IPS-18c (cell line): ENCODE measurements at regions not wholly inside any gene's neighbourhood (a gene's known extent, or its start where the extent isn't known, plus 50 kb on each side); places are given as distances from the start of the nearest gene placed in this dataset.

ENCODE experiments used
- H3K4me3 ChIP-seq: 2 replicates; pipeline ENCODE4 v1.7.0; 2013; ENCODE audit warnings: low read depth, mild to moderate bottlenecking, low read length, moderate library complexity; ENCODE audit not compliant: insufficient read depth
- H3K9me3 ChIP-seq: one replicate; pipeline ENCODE4 v1.6.1; 2013; ENCODE audit warnings: mild to moderate bottlenecking, low read length, moderate library complexity; ENCODE audit not compliant: control insufficient read depth, insufficient read depth

DNA sequence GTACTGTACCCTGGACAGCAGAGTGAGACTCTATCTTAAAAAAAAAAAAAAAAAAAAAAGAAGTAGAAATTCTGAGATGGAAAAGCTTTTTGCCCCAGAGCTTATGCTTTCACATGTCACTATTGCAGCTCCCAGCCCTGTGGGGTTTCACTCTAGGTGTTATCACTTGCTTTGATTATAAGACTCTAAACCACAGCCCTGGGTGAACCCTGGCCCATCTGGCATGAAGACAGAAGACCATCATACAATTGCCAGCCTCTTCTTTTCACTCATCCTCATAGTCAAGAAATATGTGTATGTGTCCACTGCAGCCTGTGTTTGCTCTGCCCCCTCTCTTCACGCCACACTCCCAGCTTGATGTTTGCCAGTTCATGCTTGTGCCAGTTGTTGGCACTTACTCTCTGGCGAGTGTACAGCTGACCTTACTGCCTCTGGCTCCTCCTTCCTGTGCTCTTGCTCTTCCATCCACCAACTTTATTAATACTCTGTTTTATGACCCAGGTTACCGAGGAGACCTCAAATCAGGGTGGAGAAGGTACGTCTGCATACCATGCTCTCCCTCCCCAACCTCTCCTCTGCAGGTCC lies 136.7 kb upstream of the NCK2 start:
- no peak overlapping the region for H3K4me3 ChIP-seq
- H3K9me3 ChIP-seq, result no peaks in the 10 kb centered on the region

DNA sequence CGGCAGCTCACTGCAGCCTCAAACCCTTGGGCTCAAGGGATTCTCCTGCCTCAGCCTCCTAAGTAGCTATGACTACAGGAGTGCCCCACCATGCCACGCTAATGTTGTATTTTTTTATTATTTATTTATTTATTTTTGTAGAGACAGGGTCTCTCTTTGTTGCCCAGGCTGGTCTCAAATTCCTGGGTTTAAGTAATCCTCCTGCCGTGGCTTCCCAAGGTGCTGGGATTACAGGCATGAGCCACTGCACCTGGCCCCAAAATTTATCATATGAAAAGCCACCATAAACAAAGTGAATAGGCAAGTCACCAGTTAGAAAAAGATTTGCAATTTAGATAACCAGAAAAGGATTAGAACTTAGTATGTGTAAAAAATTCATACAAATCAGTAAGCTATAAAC lies 138.6 kb upstream of the NCK2 start:
- Histone ChIP-seq H3K9me3 (no peaks in the 10 kb centered on the region), H3K4me3 (no peak overlapping the region)

DNA sequence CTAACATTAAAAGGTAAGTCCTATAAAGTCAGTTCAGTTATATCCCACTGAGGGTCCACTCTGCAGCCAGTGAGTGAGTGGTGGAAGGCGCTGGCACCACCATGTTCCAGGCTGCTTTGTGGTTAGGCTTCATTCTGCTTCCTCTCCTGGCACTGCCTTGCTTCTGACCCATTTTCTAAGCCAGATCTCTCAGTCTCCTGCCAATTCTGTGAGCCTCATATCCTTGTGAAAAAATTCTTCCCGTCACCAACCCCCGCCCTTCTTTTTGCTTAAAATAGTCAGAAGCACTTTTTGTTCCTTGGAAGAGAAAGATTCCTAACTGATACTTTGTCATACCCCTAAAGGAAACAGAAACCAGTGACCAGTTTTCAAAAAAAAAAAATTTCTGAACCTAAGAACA lies 139.8 kb upstream of the NCK2 start:
- H3K4me3 ChIP-seq, result no peak overlapping the region
- no peaks in the 10 kb centered on the region for H3K9me3 ChIP-seq

DNA sequence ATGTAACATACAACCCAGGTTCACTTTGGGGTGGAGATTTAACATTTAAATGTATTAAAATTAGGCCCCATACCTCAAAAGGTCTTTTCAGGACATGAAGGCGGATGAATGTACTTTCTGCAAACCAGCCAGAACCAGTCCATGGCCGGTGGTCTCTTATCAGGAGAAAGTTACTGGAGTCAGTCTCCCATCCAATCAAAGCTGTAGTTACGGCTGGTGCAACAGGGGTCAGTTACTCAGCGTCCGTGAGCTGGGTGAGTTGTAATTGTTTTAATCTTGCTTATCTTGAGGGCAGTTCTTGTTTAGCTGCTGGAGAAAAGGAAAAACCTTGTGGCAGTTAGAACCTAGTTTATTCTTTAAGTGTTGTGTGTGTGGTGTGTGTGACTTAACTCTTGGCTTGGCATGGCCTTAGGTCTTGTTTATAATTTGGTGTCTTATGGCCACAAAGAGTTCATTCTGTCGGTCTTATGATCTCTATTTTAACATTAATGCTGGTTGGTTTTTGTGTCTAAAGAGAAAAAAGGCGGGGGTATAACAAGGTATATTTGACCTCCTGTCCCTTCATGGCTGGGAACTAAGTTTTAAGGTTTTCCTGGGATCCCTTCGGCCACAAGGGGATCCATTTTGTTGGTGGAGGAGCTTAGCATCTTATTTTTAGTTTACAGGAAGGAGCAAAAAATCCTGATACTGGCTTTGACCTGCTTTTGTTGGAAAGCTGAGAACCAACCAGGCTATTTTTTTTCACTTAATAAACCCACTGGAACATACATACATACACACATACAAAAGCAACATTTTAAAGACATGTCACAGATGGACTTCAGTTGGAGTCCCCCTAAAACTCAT lies 143.5 kb upstream of the NCK2 start:
- no peak overlapping the region for H3K4me3 ChIP-seq
- no peaks in the 10 kb centered on the region for H3K9me3 ChIP-seq

DNA sequence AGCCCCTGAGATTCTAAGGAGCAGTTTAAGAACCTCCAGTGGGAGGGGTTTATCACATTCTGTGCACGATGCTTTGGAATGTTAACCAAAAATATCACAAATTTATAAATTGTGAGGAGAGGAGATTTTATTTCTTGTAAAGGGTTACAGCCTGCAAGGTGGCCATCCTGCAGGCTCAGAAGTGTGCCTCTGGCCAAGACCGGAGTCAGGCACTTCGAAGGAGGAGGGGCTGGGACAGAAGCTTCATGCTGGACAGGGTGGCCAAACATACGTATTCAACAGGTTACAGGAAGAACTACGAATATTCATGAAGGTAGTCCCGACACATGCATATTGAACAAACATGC lies 144.1 kb upstream of the NCK2 start:
- H3K9me3 ChIP-seq, result no peaks in the 10 kb centered on the region

DNA sequence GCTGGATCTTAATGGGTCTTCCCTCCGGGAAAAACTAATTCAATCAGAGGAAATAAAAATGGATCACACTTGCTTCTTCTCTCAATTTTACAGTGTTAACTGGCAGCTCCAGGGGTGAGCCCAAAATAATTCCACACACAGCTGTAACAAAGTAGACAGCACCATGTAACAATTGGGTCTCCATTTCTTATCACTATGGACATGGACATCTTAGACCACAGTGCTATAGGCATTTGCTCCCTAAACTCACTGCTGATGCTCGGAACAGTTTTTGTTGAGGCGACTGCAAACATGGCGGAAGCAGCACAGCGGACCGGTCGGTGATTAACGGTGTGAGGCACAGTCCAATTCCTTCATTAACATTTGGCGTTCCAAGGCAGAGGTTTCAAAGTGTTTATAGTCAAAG lies 144.7 kb upstream of the NCK2 start:
- Histone ChIP-seq H3K4me3 (no peak overlapping the region), H3K9me3 (no peaks in the 10 kb centered on the region)

More for the DNA sequence above, 144.1 kb upstream of the NCK2 start:
- H3K4me3 ChIP-seq, result no peak overlapping the region

DNA sequence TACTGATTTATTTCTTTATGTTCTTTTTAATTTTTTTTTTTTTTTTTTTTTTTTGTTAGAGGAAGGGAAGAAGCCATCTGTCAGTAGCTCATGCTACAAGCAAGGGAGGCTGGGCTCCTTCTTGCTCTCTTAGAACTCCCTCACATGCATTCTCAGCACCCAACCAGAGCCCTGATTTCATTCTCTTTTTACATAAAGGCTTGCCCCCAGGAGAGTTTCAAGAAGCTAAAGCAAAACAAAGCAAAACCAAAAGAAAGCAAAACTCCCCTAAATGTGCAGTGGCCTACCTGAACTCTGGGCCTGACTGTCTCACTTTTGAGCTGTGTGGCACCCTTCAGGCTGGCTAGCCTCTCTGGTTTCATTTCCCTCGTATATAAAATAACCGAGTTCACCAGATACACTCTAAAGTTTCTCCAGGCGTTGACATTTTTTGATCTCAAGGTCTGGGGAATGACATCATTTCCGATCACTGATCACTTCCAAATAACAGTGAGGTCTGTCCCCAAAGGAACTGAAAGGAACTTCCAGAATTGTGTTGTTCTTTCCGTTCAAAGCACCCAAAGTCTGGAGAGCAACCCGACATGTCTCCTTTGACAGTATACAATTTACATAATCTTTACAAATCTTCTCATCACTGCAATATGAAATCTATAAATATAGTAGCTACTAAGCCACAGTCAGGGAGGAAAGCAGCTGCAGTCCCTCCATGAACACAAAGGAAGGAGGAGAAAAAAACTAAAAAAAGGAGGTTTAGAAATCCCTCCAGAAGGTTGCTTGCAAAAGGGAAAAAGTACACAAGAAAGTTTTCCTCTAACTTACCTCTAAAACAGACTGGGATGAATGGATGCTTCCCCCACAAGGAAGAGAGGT lies 145.6 kb upstream of the NCK2 start:
- Histone ChIP-seq H3K9me3 (no peaks in the 10 kb centered on the region), H3K4me3 (no peak overlapping the region)

DNA sequence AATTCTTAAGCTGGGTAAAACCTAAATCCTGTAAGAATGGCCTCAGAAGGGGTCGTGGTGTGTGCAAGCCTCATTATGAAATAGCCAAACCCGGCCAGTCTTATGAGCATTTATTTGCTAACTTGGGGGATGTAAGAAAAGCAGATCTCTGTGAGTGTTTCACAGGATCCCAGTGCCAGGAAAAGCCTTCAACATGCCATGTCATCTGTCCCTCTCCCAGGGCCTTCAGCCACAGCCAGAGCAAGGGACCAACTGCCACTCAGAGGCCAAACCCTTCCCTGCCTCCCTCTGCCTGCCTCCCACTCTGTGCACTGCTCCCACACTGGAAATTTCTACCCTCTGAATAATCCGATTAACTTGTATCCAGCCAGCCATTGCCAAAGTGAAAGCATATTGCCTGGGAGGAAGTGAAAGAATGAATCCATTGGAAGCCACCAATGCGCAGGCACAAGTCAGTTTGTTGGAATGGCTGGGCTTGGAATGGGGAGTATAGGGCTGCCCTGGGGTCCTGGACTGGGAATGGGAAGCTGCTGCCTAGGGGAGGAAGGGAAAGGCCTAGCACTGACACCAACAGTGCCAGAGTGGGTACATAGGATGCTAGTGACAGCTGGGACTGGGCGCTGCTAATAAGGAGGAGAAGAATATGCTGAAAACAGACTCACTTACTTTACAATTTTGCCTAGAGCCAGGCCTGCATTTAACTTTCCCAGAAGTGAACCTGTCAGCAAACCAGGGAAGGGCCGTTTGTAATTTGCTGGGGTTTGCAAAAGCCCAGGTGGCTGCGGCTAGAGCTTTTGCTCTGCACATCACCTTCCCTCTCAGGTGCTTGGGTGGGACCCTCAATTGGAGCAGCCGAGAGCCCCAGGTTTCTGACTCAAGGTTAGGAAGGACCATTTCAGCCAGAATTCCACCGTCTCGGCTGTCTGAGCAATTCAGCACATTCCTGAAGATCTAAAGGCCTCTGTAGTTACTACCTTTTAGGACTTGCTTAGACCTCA lies 146.6 kb upstream of the NCK2 start:
- no peak overlapping the region for H3K4me3 ChIP-seq

DNA sequence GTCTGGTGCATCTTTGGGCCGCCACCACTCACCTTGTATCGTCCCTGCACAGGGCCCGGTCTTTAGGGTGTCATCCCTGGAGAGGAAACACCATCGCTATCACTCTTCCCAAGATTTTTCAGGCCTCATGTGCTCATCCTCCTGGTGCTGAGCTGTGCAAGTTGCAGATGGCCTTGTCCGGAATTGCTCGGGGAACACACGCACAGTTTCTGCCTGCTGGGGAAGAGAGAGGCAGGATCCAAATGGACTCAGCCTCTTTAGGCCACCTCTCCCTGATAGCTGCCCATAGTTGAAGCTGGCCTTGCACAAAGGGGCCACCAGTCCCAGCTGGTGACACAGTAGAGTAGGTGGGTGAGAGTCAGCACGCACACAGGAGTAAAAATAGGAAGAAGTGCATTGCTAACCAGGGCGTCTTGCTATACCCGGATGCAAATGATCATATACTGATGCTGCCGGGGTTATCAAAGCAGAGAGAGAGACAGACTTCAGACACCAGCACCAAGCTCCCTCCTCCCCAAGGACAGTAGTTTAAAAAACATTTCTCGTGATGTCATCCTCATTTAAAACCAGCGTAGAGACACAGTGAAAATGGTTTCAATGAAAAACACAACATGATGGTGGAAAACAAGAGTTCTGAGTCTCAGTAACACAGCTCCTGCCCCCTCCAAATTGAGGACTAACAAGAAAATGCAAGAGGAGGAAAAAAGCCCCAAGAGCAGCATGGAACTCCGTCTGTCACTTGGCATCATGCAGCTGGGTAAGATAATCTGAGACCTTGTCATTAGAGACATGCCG lies 147.5 kb upstream of the NCK2 start:
- no peaks in the 10 kb centered on the region for H3K9me3 ChIP-seq
- H3K4me3 ChIP-seq, result no peak overlapping the region

More for the DNA sequence above, 146.6 kb upstream of the NCK2 start:
- no peaks in the 10 kb centered on the region for H3K9me3 ChIP-seq

DNA sequence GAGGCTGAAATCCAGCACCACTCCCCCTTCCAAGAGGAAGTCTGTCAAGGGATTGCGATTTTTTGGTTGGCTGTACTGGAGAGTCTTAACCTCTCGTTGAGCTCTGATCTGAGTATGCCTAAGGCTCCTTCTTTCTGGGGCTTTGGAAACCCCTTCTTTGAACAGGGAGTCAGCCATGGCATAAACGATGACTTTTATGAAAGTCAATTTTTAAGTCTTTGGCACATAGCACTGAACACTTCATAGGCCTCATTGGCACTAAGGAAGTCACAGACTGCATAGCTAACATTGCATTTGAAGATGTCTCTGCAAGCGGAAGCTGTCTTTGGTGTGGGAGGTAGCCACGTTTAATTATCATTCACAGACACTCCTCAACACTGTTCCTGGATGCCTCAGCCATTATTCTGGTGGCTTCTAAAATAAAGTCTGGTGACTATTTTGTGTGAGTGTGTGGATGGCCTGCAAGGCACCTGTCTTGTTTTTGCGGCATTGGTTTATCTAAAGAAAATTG lies 148.2 kb upstream of the NCK2 start:
- no peak overlapping the region for H3K4me3 ChIP-seq
- H3K9me3 ChIP-seq, result no peaks in the 10 kb centered on the region

DNA sequence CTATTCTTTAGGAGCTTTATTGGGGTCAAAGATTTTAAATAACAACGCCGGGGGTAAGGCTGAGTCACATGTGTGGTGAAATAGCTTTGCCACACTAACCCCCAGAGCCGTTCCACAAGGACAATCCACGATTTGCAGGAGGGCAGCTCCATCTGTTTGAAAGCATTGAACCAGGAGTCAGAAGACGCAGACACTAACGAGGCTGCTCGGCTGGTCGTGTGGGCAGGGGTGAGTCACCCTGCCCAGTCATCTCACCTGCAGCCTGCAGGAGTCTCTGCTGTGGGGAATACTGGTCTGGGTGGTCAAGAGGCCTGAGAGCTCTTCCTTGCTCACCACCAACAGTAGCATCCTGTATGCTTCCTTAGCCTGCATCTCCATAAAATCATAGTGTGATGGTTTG lies 149.2 kb upstream of the NCK2 start:
- Histone ChIP-seq H3K9me3 (no peaks in the 10 kb centered on the region), H3K4me3 (no peak overlapping the region)

DNA sequence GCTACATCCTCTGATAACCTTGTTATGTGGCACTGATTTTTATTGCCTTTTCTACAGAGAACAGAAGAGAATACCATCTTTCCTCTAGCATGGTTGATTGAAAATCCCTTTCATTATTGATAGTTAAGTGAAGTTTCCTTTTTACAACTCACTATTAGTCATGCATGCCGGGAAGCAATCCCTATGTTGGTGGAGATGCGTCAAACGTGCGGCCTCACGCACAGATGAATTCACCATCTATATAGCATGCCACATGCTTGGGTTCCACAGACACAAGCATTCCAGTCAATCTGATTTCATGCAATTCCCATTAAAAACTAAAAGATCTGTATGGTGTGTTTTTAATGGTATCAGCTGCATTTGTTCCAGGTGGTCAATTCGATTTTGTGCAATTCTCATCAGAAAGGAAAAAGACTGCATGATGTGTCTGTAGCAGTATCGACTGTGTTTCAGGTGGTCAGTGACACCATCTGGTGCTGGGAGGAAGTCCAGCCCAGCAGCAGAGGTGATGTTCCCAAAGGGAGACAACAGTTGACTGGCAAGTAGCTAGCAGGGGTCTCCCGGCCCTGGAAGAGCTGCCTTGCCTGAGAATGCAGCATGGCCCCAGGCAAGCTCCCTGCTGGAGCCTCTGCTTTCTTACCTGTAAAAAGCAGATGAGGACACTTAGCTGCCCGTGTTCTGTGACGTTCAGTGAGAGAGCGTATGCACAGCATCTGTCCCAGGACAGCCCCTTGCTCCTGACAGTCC lies 151.3 kb upstream of the NCK2 start:
- no peak overlapping the region for H3K4me3 ChIP-seq
- no peaks in the 10 kb centered on the region for H3K9me3 ChIP-seq

DNA sequence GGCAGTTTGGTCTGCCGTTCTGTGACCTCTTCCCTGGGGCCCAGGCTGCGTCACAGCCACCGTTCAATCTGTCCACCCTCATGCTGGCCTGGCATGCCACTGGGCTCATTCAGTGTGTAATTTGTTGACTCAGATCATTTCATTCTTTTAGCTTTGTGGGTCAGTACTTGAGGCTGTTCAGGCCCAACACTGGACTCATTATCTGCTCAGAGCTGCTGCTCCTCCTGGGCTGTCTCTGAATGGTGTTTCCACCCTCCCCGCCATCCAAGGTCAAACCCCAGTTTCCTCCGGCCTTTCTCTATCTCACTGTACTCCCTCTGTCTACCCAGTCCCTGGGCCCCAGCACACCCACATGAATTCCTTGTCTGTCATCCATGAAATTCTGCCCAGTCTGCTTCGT lies 152.4 kb upstream of the NCK2 start:
- no peak overlapping the region for H3K4me3 ChIP-seq
- H3K9me3 ChIP-seq, result no peaks in the 10 kb centered on the region

DNA sequence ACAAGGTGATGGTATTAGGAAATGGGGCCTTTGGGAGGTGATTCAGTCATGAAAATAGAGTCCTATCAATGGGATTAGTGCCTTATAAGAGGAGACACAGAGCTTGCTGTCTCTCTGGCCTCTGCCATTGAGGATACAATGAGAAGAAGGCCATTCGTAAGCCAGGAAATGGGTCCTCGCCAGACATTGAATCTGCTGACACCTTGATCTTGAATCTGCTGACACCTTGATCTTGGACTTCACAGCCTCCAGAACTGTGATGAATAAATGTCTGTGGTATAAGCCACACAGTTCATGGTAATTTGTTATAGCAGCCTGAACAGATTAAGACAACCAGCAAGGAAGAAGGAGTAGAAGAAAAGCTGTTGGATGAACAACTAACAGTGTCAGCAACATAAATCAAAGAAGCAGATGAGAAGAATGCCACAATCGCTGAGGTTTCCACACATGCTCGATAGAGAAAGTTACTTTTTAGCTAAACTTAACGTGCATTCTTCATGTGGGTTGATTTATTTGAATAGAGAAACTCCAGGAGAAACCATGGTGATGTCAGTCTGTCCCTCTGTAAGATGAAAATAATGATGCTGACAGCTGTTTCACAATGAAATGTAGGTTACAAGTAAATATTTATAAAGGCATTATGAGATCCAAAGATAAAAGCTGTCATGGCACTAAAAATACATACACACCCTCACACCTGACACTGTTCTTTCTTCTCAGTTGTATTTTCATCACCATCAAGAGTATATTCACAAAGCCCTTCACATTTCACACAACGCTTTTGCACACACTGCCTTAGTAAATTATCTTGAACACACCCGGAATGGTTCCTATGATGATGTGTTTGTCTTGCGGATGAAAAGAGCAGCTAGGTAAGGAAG lies 153.7 kb upstream of the NCK2 start:
- Histone ChIP-seq H3K9me3 (no peaks in the 10 kb centered on the region), H3K4me3 (no peak overlapping the region)

DNA sequence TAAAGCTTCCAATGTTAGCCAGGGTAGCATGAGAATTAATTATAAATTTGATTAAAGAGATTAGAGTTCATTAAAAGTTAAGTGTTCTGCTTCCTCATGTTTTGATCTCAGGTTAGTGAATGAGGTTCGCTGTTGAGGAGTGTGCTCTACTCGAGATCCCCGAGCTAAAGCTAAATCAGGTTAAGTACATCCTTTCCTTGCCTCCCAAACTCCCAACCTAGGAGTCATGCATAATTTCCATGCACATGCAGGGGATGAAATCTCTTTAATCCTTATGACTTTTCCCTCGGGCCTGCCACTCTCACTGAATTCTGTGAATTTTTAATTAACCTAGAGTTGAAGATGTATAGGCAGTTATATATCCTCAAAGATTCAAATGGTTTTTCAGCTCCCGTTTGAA lies 156.1 kb upstream of the NCK2 start:
- Histone ChIP-seq H3K9me3 (no peaks in the 10 kb centered on the region), H3K4me3 (no peak overlapping the region)
